Left renal pelvis (tissue), 4 donors: ENCODE measurements at regions not wholly inside any gene's neighbourhood (a gene's known extent, or its start where the extent isn't known, plus 50 kb on each side); places are given as distances from the start of the nearest gene placed in this dataset.
"Not testable (repeated sequence)": the region's sequence is repeated elsewhere in the genome, so short reads cannot be mapped to it uniquely, and the experiment has no call there.

Experiments used
- DNase-seq, 4 donors: peaks; one replicate each; pipeline ENCODE4 v3.0.0-alpha.2; 2013; ENCODE audit warnings: low read depth in 4 of 4, low spot score in 3 of 4

DNA sequence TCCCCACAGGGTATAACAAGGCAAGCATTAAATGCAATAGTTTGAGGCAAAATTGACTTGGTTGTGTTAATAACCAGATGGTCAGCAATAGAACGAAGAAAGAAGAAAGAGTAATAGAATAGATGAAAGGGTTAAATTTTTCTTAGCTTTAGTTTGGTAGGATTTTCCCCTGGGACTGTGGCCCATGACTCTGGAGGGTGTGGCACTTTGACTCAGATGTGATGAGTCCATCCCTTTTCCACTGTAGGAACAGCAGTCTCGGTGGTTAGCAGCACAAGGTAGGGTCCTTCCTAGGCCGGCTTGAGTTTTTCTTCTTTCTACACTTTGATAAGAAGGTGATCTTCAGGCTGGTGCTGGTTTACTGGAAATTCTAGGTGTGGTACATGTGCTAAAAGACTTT is 321.0 kb downstream of the CGGBP1 start:
- DNase-seq = not testable (repeated sequence)

DNA sequence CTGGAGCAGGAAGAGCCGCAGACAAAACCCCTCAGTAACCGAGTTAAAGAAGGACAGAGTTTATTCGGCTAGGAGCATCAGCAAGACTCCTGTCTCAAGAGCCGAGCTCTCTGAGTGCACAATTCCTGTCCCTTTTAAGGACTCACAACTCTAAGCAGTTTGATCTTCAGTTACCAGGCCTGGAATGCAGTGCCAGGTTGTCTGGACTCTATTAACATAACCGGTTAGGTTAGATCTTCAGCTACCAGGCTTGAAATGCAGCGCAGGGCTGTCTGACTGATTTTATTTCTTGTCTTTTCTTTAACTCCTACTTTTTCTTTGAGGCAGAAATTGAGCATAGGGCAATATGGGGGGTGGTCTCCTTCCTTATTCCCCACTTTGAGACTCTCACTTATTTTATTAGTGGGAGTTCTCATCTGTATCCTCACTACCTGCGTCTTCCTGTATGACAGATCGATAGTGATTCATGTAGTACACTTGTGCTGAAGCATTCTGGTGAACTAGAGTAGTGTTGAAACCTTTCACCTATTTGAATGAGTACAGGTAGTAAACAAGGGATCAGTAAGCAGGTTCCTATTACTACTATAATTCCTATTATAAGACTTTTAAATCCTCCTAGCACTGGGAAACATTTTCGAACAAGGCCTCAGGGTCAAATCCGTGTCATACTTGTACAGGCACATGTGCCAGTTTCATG is 325.0 kb downstream of the CGGBP1 start:
- DNase-seq = peak in 3 of 4 donors; percentile 18 to 50 (median 47)

DNA sequence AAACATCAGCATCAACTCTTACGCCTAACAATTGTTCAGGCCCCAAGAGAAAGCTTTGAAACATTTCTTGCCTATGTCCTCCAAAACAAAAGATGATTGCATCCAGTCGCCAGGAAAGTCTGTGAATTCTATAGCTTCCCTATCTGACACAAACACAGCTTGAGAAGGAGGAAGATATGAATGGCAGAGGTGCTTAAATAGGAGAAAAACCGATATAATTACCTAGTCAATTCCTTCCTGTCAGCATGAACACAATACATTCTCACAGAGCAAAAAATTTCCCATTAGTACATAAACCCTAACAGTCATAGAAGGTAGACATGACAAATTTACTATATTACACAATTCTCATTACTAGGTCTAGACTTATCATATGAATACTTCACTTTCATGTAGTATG is 326.5 kb downstream of the CGGBP1 start:
- DNase-seq = no peak

DNA sequence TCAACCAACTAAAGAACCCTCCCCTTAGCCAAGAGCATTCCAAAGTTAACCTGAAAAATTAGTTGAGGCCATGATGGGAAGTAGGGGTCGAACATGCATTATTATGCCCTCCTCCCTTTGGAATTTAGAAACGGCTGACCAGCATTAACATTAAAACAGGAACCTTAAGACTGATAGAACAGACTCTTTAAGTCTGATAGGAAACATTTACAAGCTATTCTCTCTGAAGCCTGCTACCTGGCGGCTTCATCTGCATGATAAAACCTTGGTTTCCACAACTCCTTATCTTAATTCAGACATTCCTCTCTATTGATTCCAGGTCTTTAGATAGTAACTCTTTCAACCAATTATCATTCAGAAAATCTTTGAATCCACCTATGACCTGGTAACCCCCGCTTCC is 331.0 kb downstream of the CGGBP1 start:
- DNase-seq = no peak

DNA sequence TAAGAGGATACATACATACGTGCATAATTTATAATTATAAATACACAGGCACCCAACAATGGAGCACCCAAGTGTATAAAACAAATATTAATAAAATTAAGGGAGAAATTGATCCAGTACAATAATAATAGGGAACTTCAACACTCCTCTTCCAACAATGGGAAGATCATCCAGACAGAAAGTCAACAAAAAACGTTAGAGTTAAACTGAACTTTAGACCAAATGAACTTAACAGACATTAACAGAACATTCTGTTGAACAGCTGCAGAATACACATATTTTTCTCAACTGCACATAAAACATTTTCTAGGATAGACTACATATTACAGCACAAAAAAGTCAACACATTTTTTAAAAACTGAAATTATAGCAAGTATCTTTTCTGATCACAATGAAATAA is 339.7 kb downstream of the CGGBP1 start:
- DNase-seq = no peak

DNA sequence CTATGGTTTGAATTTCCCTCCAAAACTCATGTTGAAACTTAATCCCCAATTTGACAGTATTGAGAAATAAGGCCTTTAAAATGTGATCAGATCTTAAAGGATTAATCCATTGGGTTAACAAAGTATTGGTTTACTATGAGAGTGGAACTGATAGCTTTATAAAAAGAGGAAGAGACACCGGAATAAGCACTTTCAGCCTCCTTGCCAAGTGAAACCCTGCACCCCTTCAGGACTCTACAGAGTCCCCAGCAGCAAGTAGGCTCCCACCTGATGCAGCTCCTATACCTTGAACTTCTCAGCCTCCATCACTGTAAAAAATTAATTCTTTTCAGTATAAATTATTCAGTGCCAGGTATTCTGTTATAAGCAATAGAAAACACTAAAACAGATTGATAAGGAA is 348.3 kb downstream of the CGGBP1 start:
- DNase-seq = no peak

DNA sequence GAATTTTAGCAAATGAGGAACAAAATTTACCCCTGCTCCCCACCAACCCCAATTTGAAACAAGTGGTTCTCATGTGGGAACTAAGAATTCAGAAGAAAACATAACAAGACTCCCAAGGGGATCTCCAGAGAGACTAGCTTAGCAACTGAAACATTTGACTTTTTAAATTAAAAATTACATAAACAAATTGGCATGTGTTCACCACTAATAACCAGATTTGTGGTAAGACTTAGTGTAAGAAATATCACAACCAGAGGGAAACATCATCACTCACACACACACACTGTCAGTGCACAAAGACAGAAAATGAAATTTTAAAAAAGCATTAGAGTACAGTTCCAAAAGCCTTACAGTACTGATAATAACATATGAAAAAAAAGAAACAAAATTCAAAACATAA is 348.8 kb downstream of the CGGBP1 start:
- DNase-seq = no peak

DNA sequence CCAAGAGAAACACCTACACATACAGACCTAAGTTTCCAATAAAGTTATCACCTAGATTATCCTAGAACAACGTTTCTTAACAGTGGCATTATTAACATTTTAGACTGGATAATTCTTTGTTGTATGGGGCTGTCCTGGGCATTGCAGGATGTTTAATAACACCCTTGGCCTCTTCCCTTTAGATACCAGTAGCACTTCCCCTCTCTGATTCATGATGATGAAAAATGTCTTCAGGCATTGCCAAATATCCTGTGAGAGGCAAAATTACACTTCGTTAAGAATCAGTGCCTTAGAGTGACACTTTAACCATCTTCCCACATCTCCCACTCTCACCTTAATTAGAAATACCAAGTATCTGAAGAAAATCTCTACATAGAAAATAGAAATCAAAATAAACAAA is 352.6 kb downstream of the CGGBP1 start:
- DNase-seq = no peak

DNA sequence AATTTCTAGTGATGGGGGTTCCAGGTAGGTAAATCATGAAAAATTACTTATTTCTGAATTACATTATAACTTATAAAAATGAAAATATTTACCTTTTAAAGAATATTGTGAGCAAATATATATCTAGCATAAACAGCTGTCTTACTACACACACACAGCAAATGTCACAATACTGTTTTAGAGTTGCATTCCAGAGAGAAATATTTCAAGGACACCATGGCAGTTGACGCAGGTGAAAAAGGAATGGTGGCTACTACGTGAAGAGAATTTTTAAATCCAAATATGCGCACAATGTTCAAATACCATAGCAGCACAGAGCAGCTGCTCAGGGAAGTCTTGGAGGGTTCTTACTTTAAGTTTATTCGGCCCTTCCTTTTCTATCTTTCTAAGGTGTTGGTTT is 356.2 kb downstream of the CGGBP1 start:
- no peak for DNase-seq

DNA sequence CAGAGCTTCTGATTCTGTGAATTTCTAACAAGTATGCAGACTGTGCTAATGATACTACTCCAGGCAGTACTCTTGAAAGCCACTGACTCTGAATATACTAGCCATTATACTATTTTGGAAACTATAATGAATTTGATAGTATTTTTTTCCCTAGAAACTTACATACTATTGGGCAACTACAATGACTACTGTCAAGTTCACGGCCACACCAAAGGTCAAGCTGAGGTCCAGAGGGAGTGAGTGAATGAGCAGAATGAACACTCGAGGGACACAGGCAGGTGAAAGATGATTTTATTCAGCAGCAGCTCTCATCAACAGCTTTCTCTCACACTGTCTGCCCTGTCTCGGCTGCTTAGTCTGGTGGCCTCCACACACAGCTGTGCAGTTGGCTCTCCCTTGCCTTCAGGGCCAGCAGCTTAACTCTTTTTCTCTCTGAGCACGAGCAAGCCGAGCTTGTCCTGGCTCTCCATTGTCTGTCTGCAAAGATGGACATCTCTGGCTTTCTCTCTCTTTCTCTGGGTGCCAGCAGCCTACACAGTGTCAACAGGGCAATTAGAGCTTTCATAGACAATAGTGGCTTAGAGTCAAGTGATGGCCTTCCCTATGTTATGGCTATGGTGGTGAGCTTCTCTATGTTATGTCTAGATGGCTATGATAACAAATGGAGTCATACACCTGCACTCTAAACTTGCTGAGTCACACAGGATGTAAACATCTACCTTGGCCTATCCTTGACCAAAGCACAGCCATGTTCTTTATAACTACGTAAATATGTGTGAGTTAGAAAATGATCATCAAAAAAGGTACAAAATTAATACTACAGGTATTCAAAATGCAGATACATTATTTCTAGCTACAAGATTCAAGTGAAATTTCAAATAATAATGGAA is 362.4 kb downstream of the CGGBP1 start:
- no peak for DNase-seq

DNA sequence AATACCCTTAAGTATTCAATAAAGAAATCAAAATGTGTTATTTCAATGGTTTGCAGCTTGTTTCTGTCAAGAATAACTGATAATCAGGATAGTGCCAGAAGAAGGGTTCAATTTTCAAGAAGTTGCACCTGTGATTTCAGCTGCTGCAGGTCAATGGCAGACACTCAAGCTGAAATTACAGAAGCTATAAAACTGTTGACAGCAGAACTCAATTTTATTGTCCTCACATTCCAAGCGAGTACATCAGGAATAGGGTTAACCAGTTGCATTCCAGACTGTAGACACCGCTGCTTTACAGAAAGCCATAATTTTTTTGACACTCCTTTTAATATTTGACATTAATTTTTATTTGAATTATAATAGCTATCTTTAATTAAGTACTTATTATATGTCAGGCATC is 364.1 kb downstream of the CGGBP1 start:
- peak; percentile 29 to 61 (median 34) for DNase-seq

DNA sequence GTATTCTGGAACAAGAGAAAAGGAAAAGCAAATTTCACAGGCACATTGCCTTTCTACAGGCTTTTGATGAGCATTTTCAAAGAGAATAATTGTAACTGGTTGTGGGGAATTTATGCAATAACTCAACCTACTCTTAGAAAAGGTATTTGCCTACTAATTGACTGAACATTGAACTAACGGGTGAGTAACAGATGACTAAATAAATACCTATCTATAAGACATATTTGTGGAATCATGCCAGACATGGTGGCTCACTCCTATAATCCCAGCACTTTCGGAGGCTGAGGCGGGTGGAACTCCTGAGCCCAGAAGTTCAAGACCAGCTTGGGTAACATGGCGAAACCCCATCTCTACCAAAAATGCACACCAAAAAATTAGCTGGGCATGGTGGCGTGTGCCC is 367.7 kb downstream of the CGGBP1 start:
- no peak for DNase-seq

DNA sequence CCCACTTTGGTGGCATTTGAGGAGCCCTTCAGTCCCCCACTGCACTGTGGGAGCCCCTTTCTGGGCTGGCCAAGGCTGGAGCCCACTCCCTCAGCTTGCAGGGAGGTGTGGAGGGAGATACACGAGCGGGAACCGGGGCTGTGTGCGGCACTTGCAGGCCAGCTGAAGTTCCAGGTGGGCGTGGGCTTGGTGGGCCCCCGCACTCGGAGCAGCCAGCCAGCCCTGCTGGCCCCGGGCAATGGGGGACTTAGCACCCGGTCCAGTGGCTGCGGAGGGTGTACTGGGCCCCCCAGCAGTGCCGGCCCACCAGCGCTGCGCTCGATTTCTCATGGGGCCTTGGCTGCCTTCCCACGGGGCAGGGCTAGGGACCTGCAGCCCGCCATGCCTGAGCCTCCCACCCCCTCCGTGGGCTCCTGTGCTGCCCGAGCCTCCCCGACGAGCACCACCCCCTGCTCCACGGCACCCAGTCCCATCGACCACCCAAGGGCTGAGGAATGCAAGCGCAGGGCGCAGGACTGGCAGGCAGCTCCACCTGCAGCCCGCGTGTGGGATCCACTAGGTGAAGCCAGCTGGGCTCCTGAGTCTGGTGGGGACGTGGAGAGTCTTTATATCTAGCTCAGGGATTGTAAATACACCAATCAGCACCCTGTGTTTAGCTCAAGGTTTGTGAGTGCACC is 379.7 kb downstream of the CGGBP1 start:
- not testable (repeated sequence) for DNase-seq

DNA sequence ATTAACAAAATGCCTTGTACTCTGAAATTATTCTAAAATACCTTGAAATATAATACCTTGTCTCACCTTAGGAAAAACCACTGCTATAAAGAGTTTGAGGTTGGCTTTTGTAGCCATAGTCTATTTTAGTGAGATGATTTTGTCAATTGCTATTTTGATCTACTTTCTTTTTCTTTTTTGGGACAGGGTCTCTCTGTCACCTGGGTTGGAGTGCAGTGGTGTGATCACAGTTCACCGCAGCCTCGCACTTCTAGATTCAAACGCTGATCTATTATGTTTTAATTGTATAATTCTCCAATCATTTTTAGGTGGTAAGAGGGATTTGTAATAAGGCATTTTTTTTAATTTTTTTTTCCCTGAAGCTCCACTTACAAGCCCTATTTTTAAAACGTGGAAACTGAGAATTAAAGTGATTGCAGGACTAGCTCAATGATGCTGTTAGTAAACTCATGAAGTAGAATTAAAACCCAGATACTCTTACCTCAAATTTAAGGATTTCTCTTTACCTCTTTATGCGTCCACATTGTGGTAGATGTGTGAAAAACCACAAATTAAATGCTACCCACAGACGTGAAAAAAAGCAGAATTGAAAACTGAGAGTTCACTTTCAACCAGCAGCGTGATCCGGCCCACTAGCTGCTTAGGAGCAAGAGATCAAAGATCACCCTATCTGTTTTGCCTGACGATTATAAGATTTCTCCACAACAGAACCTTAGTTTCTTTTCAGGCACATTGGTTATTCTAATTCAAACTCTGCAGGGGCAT is 384.2 kb downstream of the CGGBP1 start:
- DNase-seq = no peak

DNA sequence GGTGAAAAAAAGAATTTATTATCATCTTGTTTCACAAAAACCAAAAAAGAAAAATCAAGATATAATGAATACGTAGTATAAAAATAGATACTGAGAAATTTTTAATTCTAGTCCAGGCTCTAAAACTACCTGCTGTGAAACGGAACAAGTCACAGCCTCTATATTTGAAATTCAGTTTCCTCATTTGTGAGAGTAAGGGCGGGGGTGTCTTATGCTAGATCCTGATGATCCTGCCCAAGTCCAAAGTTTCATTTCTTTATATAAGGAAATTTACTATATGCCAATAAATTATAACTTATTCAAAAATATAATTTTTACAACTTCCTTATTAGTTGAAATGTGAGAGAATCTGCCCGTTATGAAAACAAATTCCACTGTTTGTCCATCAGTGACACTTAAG is 385.7 kb downstream of the CGGBP1 start:
- DNase-seq = no peak

DNA sequence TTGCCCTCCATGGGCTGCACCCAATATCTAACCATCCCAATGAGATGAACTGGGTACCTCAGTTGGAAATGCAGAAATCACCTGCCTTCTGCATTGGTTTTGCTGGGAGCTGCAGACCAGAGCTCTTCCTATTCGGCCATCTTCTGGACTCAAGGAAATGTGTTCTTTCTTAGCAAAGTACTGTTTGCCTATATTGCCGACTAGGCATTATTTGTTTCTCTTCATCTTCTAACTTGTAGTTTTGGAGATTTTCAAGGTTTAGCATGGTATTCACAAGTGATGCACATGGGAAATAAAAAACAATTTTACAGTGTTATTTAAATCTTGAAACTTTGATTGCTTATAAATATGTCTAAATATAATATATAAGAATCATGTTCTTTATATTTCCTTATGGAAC is 377.8 kb upstream of the POU1F1 start:
- DNase-seq = no peak

DNA sequence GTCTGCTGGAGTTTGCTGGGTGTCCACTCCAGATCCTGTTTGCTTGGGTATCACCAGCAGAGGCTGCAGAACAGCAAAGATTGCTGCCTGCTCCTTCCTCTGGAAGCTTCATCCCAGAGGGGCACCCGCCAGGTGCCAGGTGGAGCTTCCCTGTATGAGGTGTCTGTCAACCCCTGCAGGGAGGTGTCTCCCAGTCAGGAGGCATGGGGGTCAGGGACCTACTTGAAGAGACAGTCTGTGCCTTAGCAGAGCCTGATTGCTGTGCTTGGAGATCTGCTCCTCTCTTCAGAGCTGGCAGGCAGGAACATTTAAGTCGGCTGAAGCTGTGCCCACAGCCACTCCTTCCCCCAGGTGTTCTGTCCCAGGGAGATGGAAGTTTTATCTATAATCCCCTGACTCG is 376.8 kb upstream of the POU1F1 start:
- not testable (repeated sequence) for DNase-seq

DNA sequence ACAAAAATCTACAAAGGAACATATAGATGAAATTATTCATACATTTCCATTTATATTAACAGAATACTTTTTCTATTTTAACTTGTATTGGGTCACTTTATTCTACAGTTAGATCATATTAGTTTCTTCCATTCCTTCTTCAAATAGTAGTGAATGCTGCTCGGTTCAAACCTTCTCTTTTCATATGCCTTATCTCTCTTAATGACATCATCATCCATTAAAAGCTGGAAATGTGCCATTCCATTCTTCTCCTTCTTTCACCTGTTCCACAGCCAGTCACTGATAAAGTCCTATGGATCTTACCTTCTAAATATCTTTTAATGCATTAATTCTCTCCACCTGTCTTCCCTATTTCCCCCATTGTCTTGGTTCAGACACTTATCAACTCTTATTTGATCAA is 358.0 kb upstream of the POU1F1 start:
- no peak for DNase-seq

DNA sequence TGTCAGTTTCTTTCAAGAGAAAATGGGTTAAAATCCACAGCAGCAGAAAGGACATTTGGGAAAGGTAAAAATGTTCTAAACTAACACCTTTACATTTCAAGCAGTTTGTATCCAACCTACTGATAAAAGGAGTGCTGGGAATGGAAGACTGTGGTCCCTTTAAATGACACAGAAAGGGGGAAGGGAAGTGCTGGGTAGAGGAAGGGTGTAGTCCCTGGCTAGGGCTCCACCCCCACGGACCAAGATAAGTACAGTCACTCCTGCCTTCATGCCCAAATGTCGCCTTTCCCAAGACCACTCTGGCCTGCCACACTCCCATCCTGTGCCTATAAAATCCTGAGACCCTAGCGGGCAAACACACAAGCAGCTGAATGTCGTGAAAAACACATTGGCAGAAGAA is 350.9 kb upstream of the POU1F1 start:
- DNase-seq = no peak

DNA sequence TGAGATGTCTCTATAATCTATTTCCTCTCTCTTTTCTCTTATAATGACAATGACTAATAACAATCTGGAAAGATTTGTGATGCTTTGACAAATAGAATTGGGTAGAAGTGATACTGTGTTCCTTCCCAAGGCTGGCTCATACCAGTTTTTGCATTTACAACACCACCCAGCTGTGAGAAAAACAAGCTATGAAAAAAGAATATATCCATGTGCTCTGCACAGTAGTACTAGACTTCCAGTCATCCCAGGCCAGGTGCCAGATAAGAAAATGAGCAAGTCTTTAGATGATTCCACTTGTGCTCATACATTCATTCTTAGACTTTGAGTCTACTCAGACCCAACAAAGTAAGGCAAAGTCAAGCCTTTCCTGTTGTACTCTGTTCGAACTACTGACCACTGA is 350.2 kb upstream of the POU1F1 start:
- DNase-seq = no peak

DNA sequence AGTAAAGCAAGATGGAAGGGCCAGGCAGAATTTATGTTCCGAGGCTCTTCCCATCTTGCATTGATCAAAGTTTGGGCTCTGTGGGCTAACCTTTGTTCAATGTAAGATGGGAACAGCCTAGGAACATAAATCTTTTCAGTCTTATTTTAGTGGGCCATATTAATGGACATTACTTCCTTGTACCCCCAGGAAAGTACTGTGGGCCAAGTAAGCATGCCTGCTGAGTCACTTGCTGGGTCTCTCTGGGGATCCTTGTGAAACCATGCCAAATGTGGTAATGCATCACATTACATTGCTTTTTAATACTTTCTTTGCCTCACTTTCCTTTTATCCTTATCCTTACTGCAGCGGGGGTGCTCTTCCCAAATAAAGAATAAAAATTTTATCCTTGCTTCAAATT is 349.5 kb upstream of the POU1F1 start:
- no peak for DNase-seq
